Loucy (cell line): ENCODE measurements at regions not wholly inside any gene's neighbourhood (a gene's known extent, or its start where the extent isn't known, plus 50 kb on each side); places are given as distances from the start of the nearest gene placed in this dataset.

Source experiments
- CTCF ChIP-seq: fragments of 200-600 bp; sonication (generic); conservative IDR thresholded peaks from 2 replicates; pipeline ENCODE4 v1.5.1; 2014; ENCODE audit warnings: mild to moderate bottlenecking, antibody characterized with exemption, low read length
- EZH2phosphoT487 ChIP-seq: fragments of 200-600 bp; IDR thresholded peaks from 2 replicates; pipeline ENCODE4 v1.6.1; 2018; ENCODE audit warnings: antibody characterized with exemption, mild to moderate bottlenecking, moderate library complexity, borderline replicate concordance

- no peak for TF ChIP-seq CTCF
- TF ChIP-seq EZH2phosphoT487, result no peak
Measured at GRCh38 chr4:134585972-134586371, 384.4 kb upstream of the PABPC4L start.
